Upper lobe of left lung (tissue), 6 donors: ENCODE measurements at regions not wholly inside any gene's neighbourhood (a gene's known extent, or its start where the extent isn't known, plus 50 kb on each side); places are given as distances from the start of the nearest gene placed in this dataset.

Experiments used
- ATAC-seq, 2 donors: fragments of 200-7000 bp; cut with Tn5 transposase; one replicate each; pipeline ENCODE4 v1.9.1; 2022; ENCODE audit warnings: mild to moderate bottlenecking in 2 of 2, moderate library complexity in 2 of 2; ENCODE audit not compliant: low FRiP score in 2 of 2
- DNase-seq, 2 donors: peaks; one replicate each; pipeline ENCODE4 v3.0.0-alpha.2; 2019 to 2020
- H3K27ac ChIP-seq, 4 donors: fragments of 200-600 bp; sonication (generic); one replicate each; pipeline ENCODE4 v1.5.1; 2016 to 2019
- H3K27me3 ChIP-seq, 4 donors: fragments of 200-600 bp; sonication (generic); one replicate each; pipeline ENCODE4 v1.5.1; 2017 to 2019
- H3K36me3 ChIP-seq, 4 donors: fragments of 200-600 bp; sonication (generic); one replicate each; pipeline ENCODE4 v1.5.1; 2016 to 2019
- H3K4me1 ChIP-seq, 4 donors: fragments of 200-600 bp; sonication (generic); one replicate each; pipeline ENCODE4 v1.5.1; 2018 to 2019
- H3K4me3 ChIP-seq, 4 donors: fragments of 200-600 bp; sonication (generic); one replicate each; pipeline ENCODE4 v1.5.1; 2017 to 2019; ENCODE audit warnings: mild to moderate bottlenecking in 2 of 4, moderate library complexity in 1 of 4
- H3K9me3 ChIP-seq, 4 donors: fragments of 200-600 bp; sonication (generic); one replicate each; pipeline ENCODE4 v1.5.1; 2018 to 2019
- EP300 ChIP-seq, 4 donors: sonication (generic); formaldehyde crosslinking; IDR thresholded peaks; one replicate each; pipeline ENCODE4 v1.5.1; 2017; ENCODE audit warnings: antibody characterized with exemption in 4 of 4, control low read depth in 2 of 4
- POLR2A ChIP-seq, 4 donors: fragments of 450-650 bp; IDR thresholded peaks; one replicate each; pipeline ENCODE4 v1.5.1; 2016 to 2017; ENCODE audit warnings: antibody characterized with exemption in 4 of 4, mild to moderate bottlenecking in 2 of 4
- POLR2AphosphoS5 ChIP-seq, 2 donors: sonication (generic); formaldehyde crosslinking; IDR thresholded peaks; one replicate each; pipeline ENCODE4 v1.5.1; 2017; ENCODE audit warnings: antibody characterized with exemption in 2 of 2
- WGBS, 2 donors: methylation state at CpG; one replicate each; pipeline ENCODE4 v1.1.5; 2017 to 2018; 5-methylcytosine and 5-hydroxymethylcytosine counted together
- TF ChIP-seq, protein P1 (sequence below), 6 experiments: fragments of 450-650 bp in 4 of 6; fragments of 200-600 bp in 2 of 6; sonication (generic) in 2 of 6; IDR thresholded peaks; one replicate each; pipeline ENCODE4 v1.5.1; 2016 to 2019; ENCODE audit warnings: antibody characterized with exemption in 6 of 6
- donor health status: DM: no; HTN: no; CAD: no; lungs with moderate emphysema.
- donor health status: DM: no; HTN: yes; CAD: no; lungs with severe emphysema.

DNA sequence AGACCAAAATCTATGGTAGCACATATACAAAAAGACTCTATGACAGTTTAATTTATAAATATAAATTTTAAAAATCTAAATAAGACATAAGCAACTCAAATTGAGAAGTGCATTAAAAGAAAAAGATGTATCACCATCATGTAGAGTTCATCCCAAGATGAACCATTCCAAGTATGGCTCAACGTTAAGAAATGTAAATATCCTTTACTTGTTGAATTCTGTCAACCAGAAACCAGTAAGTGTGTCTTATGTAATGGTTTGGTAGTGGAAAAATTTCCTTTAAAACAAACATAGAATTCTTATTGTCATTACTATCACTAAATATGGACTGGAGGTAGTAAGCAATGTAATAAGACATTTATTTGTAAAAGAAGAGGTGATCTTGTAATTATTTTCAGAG is 87.3 kb downstream of the YIPF5 start:
- 77 to 83% methylated on average over 1 of the region's 1 CpG for WGBS, 2 donors
- H3K4me1 ChIP-seq = no peaks in the 10 kb centered on the region
- no peak for DNase-seq
- ATAC-seq = no peak
- peaks cover 0 to 9% (median 4%) of the 10 kb centered on the region in 4 donors for H3K9me3 ChIP-seq
- no peaks in the 10 kb centered on the region for H3K36me3 ChIP-seq
- TF ChIP-seq POLR2AphosphoS5 (IDR thresholded peaks at IDR 0.05) (no peak), EP300 (IDR thresholded peaks at IDR 0.05) (no peak), POLR2A (IDR thresholded peaks at IDR 0.05) (no peak)
- TF ChIP-seq, protein P1, sequence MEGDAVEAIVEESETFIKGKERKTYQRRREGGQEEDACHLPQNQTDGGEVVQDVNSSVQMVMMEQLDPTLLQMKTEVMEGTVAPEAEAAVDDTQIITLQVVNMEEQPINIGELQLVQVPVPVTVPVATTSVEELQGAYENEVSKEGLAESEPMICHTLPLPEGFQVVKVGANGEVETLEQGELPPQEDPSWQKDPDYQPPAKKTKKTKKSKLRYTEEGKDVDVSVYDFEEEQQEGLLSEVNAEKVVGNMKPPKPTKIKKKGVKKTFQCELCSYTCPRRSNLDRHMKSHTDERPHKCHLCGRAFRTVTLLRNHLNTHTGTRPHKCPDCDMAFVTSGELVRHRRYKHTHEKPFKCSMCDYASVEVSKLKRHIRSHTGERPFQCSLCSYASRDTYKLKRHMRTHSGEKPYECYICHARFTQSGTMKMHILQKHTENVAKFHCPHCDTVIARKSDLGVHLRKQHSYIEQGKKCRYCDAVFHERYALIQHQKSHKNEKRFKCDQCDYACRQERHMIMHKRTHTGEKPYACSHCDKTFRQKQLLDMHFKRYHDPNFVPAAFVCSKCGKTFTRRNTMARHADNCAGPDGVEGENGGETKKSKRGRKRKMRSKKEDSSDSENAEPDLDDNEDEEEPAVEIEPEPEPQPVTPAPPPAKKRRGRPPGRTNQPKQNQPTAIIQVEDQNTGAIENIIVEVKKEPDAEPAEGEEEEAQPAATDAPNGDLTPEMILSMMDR (IDR thresholded peaks at IDR 0.05) = no peak
- H3K4me3 ChIP-seq = no peak overlapping the region
- no peaks in the 10 kb centered on the region for H3K27me3 ChIP-seq
- no peak overlapping the region for H3K27ac ChIP-seq

DNA sequence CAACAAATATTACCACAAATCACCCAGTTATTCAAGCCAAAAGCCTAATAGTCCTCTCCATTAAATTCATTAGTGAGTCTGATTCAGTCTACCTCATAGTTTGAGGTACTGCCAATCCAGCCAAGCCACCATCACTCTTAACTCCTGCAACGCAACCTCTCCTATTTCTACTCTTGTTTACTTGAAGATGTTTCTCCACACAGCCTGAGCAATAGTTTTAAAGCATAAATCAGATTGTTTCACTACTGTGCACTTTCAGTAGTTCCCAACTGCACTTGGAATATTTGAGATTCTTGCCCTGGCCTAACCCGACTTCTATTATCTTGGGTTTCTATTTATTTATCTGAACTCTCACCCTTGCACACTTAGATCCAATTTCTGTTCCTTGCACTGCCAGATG is 85.5 kb downstream of the YIPF5 start:
- WGBS, 2 donors = 59 to 64% methylated on average over 2 of the region's 2 CpGs
- Histone ChIP-seq H3K9me3 (peaks cover 0 to 9% (median 4%) of the 10 kb centered on the region in 4 donors), H3K4me1 (peaks cover 0 to 5% (median 0%) of the 10 kb centered on the region in 4 donors), H3K27ac (no peak overlapping the region), H3K27me3 (no peaks in the 10 kb centered on the region), H3K4me3 (no peak overlapping the region), H3K36me3 (no peaks in the 10 kb centered on the region)
- ATAC-seq = no peak
- DNase-seq = no peak
- TF ChIP-seq, protein P1 (IDR thresholded peaks at IDR 0.05) = no peak
- TF ChIP-seq POLR2A (IDR thresholded peaks at IDR 0.05) = no peak
- TF ChIP-seq EP300 (IDR thresholded peaks at IDR 0.05) = no peak
- TF ChIP-seq POLR2AphosphoS5 (IDR thresholded peaks at IDR 0.05) = no peak

DNA sequence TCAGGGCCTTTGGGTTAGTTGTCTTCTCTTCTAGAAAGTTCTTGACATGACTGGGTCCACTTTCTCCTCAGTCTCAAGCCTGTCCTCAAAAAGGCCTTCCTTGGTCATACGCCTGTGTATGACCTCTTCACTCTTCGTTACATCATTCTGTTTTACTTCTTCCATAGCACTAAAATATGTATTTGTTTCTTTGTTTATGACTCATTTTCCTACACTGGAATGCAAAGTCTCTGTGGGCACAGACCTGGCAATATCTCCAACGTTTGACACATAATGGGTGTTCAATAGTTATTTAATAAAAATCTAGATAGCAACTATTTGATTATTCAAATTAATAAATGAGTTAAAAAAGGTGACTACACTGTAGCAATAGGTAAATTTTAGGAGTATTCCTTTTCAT is 85.1 kb downstream of the YIPF5 start:
- DNase-seq = no peak
- no peak for TF ChIP-seq EP300 (IDR thresholded peaks at IDR 0.05)

DNA sequence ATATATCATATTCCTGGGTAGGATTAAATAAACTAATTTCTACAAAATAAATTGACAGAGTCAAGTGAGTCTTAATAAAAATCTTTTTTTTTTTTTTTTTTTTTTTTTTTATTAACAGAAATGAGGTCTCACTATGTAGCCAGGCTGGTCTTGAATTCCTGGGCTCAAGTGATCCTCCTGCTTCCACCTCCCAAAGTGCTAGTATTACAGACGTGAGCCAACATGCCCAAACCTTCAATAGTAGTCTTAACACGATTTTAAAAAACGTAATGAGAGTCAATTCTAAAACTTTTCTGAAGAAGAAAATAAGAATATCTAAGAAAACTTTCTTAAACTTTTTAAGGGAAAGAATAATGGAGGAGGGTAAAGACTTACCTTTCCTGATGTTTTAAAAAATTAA is 84.2 kb downstream of the YIPF5 start:
- no peak overlapping the region for H3K4me3 ChIP-seq
- H3K27ac ChIP-seq = no peak overlapping the region
- H3K9me3 ChIP-seq = peaks cover 0 to 5% (median 2%) of the 10 kb centered on the region in 4 donors
- peaks cover 0 to 5% (median 0%) of the 10 kb centered on the region in 4 donors for H3K4me1 ChIP-seq
- DNase-seq = no peak
- WGBS, 2 donors = 82 to 85% methylated on average over 3 of the region's 3 CpGs
- ATAC-seq = no peak
- H3K27me3 ChIP-seq = no peaks in the 10 kb centered on the region
- TF ChIP-seq, protein P1 (IDR thresholded peaks at IDR 0.05) = no peak
- no peak for TF ChIP-seq POLR2A (IDR thresholded peaks at IDR 0.05)
- H3K36me3 ChIP-seq = no peaks in the 10 kb centered on the region

More for the DNA sequence above, 85.1 kb downstream of the YIPF5 start:
- WGBS, 2 donors = 80 to 90% methylated on average over 3 of the region's 3 CpGs
- Histone ChIP-seq H3K36me3 (no peaks in the 10 kb centered on the region), H3K9me3 (peaks cover 0 to 9% (median 4%) of the 10 kb centered on the region in 4 donors), H3K27ac (no peak overlapping the region), H3K4me3 (no peak overlapping the region), H3K4me1 (peaks cover 0 to 5% (median 0%) of the 10 kb centered on the region in 4 donors), H3K27me3 (no peaks in the 10 kb centered on the region)
- ATAC-seq = no peak

DNA sequence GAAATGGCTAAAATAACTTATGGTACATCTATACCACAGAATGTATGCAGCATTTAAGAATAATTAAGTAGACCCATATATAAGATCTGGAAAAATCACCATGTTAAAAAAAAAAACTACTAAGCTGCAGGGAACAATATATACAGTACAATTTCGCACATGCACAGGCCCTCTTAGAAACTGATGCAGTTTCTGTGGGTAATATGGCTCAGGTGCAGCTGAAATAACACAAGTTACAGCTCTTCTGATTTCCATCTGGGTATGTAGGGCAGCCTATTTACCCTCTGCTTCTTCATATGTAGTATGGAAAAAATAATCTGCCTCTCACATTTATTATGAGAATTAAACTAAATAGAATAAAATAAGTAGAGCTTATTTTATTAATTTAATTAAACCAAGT is 82.9 kb downstream of the YIPF5 start:
- H3K36me3 ChIP-seq = no peaks in the 10 kb centered on the region
- no peak overlapping the region for H3K4me3 ChIP-seq
- DNase-seq (no peak), ATAC-seq (no peak)
- H3K27me3 ChIP-seq = no peaks in the 10 kb centered on the region
- H3K27ac ChIP-seq = no peak overlapping the region
- TF ChIP-seq POLR2AphosphoS5 (IDR thresholded peaks at IDR 0.05) = no peak
- TF ChIP-seq EP300 (IDR thresholded peaks at IDR 0.05) = no peak
- TF ChIP-seq POLR2A (IDR thresholded peaks at IDR 0.05) = no peak
- TF ChIP-seq, protein P1 (IDR thresholded peaks at IDR 0.05) = no peak
- WGBS, 2 donors = 80 to 91% methylated on average over 1 of the region's 1 CpG
- peaks cover 0 to 5% (median 0%) of the 10 kb centered on the region in 4 donors for H3K4me1 ChIP-seq
- no peaks in the 10 kb centered on the region for H3K9me3 ChIP-seq
